Uterus (tissue), 2 donors: ENCODE measurements at regions not wholly inside any gene's neighbourhood (a gene's known extent, or its start where the extent isn't known, plus 50 kb on each side); places are given as distances from the start of the nearest gene placed in this dataset.

Source experiments
- POLR2A ChIP-seq, 2 donors: fragments of 450-650 bp; IDR thresholded peaks; one replicate each; pipeline ENCODE4 v1.6.1; 2016; ENCODE audit warnings: antibody characterized with exemption in 2 of 2, mild to moderate bottlenecking in 1 of 2, moderate library complexity in 1 of 2
- TF ChIP-seq, protein P1 (sequence below), 4 experiments: fragments of 200-600 bp in 2 of 4; fragments of 450-650 bp in 2 of 4; sonication (generic) in 2 of 4; IDR thresholded peaks; one replicate each; pipeline ENCODE4 v1.5.1; 2016 to 2019; ENCODE audit warnings: antibody characterized with exemption in 4 of 4, mild to moderate bottlenecking in 2 of 4, moderate library complexity in 1 of 4

DNA sequence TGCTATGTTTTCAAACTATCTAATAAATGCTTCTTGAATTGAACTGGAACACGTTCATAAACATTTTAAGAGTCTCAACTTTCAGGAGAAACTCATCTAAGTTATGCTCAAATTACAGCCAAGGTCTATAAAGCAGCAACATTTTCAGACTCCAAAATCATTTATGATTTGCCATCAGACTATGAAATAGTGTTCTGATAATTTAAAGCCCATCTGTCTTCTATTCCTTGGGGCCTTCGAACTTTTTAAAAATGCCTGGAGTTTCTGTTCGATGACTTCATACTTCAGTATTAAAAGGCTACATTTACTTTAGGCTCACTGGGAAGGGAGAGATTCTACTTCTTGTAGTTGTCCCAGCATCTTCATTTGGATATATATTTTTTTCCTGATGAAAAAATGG, 73.6 kb upstream of the NXPH2 start:
- TF ChIP-seq, protein P1, sequence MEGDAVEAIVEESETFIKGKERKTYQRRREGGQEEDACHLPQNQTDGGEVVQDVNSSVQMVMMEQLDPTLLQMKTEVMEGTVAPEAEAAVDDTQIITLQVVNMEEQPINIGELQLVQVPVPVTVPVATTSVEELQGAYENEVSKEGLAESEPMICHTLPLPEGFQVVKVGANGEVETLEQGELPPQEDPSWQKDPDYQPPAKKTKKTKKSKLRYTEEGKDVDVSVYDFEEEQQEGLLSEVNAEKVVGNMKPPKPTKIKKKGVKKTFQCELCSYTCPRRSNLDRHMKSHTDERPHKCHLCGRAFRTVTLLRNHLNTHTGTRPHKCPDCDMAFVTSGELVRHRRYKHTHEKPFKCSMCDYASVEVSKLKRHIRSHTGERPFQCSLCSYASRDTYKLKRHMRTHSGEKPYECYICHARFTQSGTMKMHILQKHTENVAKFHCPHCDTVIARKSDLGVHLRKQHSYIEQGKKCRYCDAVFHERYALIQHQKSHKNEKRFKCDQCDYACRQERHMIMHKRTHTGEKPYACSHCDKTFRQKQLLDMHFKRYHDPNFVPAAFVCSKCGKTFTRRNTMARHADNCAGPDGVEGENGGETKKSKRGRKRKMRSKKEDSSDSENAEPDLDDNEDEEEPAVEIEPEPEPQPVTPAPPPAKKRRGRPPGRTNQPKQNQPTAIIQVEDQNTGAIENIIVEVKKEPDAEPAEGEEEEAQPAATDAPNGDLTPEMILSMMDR (IDR thresholded peaks at IDR 0.05), result no peak
- no peak for TF ChIP-seq POLR2A (IDR thresholded peaks at IDR 0.05)
